Right atrium auricular region (tissue), 2 donors: ENCODE measurements at regions not wholly inside any gene's neighbourhood (a gene's known extent, or its start where the extent isn't known, plus 50 kb on each side); places are given as distances from the start of the nearest gene placed in this dataset.

ENCODE experiments used
- DNase-seq: peaks from one replicate; pipeline ENCODE4 v3.0.0-alpha.2; 2019; ENCODE audit warnings: low spot score
- H3K27ac ChIP-seq, 2 donors: fragments of 200-600 bp; sonication (generic); 1 replicate in 1 of 2; 2 replicates in 1 of 2; pipeline ENCODE4 v1.5.1; 2016 to 2019
- H3K27me3 ChIP-seq, 2 donors: fragments of 200-600 bp; sonication (generic); one replicate each; pipeline versions ENCODE4 v1.5.1 to v1.6.0; 2017 to 2019
- H3K36me3 ChIP-seq: fragments of 200-600 bp; sonication (generic); one replicate; pipeline ENCODE4 v1.5.1; 2016
- H3K4me1 ChIP-seq, 2 donors: fragments of 200-600 bp; sonication (generic); one replicate each; pipeline versions ENCODE4 v1.5.1 to v1.6.0; 2017 to 2019
- H3K4me3 ChIP-seq, 2 donors: fragments of 200-600 bp; sonication (generic); 1 replicate in 1 of 2; 2 replicates in 1 of 2; pipeline ENCODE4 v1.5.1; 2017 to 2019; ENCODE audit warnings: mild to moderate bottlenecking in 1 of 2, moderate library complexity in 1 of 2
- H3K9me3 ChIP-seq, 2 donors: fragments of 200-600 bp; sonication (generic); one replicate each; pipeline ENCODE4 v1.5.1; 2019
- CTCF ChIP-seq, 2 donors: fragments of 200-600 bp; sonication (generic); IDR thresholded peaks; one replicate each; pipeline ENCODE4 v1.5.1; 2019; ENCODE audit warnings: antibody characterized with exemption in 2 of 2

GRCh38 chr18:78751664-78752063 is 228.0 kb upstream of the SALL3 start:
- no peak for DNase-seq
- H3K27ac ChIP-seq: no peak overlapping the region
- H3K27me3 ChIP-seq: no peaks in the 10 kb centered on the region
- H3K9me3 ChIP-seq: no peaks in the 10 kb centered on the region
- H3K4me1 ChIP-seq: no peaks in the 10 kb centered on the region
- H3K36me3 ChIP-seq: no peaks in the 10 kb centered on the region
- H3K4me3 ChIP-seq: no peak overlapping the region
- TF ChIP-seq CTCF (IDR thresholded peaks at IDR 0.05): no peak

- Histone ChIP-seq H3K36me3 (no peaks in the 10 kb centered on the region), H3K27ac (no peak overlapping the region), H3K27me3 (no peaks in the 10 kb centered on the region), H3K9me3 (no peaks in the 10 kb centered on the region), H3K4me3 (no peak overlapping the region), H3K4me1 (no peaks in the 10 kb centered on the region)
- TF ChIP-seq CTCF (IDR thresholded peaks at IDR 0.05): no peak
- no peak for DNase-seq
These were observed 226.4 kb upstream of the SALL3 start for GRCh38 chr18:78753240-78753639.

- Histone ChIP-seq H3K27me3 (no peaks in the 10 kb centered on the region), H3K27ac (no peak overlapping the region), H3K9me3 (no peaks in the 10 kb centered on the region), H3K4me1 (no peaks in the 10 kb centered on the region), H3K36me3 (no peaks in the 10 kb centered on the region), H3K4me3 (no peak overlapping the region)
- DNase-seq: no peak
- no peak for TF ChIP-seq CTCF (IDR thresholded peaks at IDR 0.05)
These were observed 225.1 kb upstream of the SALL3 start for GRCh38 chr18:78754311-78755043.

GRCh38 chr18:78757014-78757413 is 222.6 kb upstream of the SALL3 start:
- TF ChIP-seq CTCF (IDR thresholded peaks at IDR 0.05): no peak
- Histone ChIP-seq H3K4me3 (no peak overlapping the region), H3K4me1 (no peaks in the 10 kb centered on the region), H3K27ac (no peak overlapping the region), H3K27me3 (no peaks in the 10 kb centered on the region), H3K9me3 (no peaks in the 10 kb centered on the region), H3K36me3 (no peaks in the 10 kb centered on the region)
- no peak for DNase-seq

- peak; percentile 16 for DNase-seq
- no peaks in the 10 kb centered on the region for H3K4me1 ChIP-seq
These were observed 221.1 kb upstream of the SALL3 start for GRCh38 chr18:78758496-78758895.

More at GRCh38 chr18:78758496-78758895, 221.1 kb upstream of the SALL3 start:
- no peaks in the 10 kb centered on the region for H3K9me3 ChIP-seq
- no peak for TF ChIP-seq CTCF (IDR thresholded peaks at IDR 0.05)
- no peak overlapping the region for H3K4me3 ChIP-seq
- no peaks in the 10 kb centered on the region for H3K36me3 ChIP-seq
- no peak overlapping the region for H3K27ac ChIP-seq
- H3K27me3 ChIP-seq: no peaks in the 10 kb centered on the region
